ENCODE measurements at regions not wholly inside any gene's neighbourhood (a gene's known extent, or its start where the extent isn't known, plus 50 kb on each side); places are given as distances from the start of the nearest gene placed in this dataset.

- TF ChIP-seq CTCF (IDR thresholded peaks at IDR 0.05), result no peak
- TF ChIP-seq POLR2A (IDR thresholded peaks at IDR 0.05), result no peak
Measured at GRCh38 chr1:121518726-121519041, 333.9 kb downstream of the SRGAP2C start.

All from testis (tissue), 2 donors.